ENCODE measurements at regions not wholly inside any gene's neighbourhood (a gene's known extent, or its start where the extent isn't known, plus 50 kb on each side); places are given as distances from the start of the nearest gene placed in this dataset.

DNA sequence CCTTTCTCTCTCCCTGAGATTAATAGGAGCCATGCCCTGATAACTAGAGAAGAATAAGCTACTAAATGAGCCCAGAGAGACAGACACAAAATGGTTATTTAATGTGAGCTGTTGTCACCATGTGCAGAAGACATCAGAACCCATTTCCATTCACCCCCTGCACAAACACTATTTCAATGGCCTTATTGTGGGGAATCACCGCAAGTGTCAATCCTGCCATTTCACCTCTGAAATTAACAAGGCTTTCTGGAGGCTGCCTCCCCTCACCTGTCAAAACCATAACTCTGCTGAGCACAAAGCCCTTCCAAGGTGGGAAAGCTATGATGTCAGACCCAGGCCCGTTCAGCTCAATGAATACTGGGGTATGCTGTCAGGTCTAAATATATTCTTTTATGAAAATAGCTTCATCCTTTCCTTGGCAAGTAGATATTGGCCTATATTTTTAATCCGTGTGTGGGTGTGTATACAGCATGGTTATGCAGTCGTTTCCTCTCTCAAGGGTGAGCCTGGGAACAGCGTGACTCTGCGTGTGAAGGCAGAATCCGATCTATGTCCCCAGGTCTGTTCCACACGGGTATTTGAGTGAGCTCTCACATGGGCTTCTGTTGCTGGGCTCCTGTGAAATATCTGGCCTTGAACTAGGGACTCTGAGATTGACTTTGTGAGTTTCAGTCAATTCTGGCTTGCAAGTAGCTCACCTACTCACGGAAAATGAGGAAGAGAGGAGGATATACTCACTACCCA lies 266.3 kb downstream of the FBXW7 start:
- no peak for DNase-seq

- DNase-seq: no peak
Measured at GRCh38 chr4:152267811-152268210, 268.1 kb downstream of the FBXW7 start.

- no peak for DNase-seq
Measured at GRCh38 chr4:152266831-152267480, 268.9 kb downstream of the FBXW7 start.

DNA sequence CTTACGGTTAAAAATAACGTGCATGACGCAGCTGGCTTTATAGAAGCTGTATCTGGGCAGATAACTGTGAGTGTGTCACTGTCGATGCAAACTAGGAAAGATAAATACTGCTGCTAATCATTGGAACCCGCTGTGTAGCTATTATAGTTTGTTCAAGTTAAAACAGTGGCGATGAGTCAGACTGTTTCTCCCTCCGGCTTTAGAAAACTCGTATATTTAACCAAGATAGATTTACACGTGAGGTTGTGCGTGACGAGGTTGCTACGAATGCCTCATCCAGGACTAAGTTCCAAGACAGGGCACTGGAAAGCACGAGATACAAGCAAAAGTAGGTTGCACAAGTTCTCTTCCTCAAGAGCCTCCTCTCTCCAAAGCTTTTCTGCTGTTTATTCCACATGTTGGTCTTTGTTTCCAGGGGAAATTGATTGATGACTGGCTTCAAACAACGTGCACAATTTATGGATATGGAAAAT lies 270.7 kb downstream of the FBXW7 start:
- no peak for DNase-seq

DNA sequence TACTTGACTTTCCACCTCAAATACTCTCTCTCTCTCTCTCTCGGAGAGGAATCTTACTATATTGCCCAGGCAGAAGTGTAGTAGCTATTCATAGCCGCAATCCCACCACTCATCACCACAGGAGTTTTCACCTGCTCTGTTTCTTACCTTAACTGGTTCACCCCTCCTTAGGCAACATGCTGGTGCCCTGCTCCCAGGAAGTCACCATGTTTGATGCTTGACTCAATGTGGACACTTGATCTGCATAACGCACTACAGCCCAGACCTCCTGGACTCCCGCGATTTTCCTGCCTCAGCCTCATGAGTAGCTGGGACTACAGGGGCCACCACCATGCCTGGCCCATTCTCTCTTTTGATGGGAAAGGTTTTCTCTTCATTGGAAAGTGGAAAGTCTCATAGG lies 271.8 kb downstream of the FBXW7 start:
- DNase-seq: no peak

GRCh38 chr4:152259866-152260265 lies 276.0 kb downstream of the FBXW7 start:
- no peak for DNase-seq

GRCh38 chr4:152258804-152259708 lies 276.8 kb downstream of the FBXW7 start:
- DNase-seq: no peak

DNA sequence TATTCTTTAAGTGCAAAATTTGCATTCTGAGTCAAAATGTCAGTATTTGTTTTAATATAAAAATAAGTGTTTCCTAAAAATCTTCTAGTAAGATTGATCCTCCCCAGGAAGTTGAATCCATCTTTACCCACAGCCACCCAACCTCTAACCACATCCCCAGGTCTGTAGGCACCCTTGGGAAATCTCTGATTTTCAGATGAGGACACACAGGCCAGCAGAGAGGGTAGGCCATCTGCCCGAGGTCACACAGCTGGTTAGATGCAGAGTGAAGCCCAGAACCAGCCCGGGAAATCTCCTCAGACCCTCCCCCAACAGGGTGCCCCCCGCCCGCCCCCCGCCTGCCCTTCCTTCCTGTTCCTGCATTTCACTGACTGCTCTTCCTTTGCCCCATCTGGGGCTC lies 277.5 kb downstream of the FBXW7 start:
- no peak for DNase-seq

- DNase-seq: no peak
Measured at GRCh38 chr4:152257601-152258066, 278.3 kb downstream of the FBXW7 start.

DNA sequence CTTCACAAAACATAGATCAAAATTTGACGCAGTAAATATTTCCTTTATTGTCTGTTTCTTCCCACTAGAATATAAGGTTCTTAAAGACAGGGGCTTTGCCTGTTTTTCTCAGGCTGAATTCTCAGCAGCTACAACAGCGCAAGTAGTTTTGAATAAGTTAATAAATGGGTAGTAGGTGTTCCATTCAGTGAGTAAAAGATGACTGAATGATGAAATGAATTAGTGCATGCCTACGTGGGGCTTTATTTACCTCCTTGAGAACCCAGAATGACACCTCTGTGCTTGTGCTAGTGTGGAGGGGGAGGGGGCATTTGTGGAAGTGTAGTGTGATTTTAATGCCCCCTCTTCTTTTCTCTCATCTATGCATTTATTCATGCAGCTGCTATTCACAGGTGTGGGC lies 278.9 kb downstream of the FBXW7 start:
- no peak for DNase-seq

- no peak for DNase-seq
Measured at GRCh38 chr4:152255437-152255836, 280.5 kb downstream of the FBXW7 start.

GRCh38 chr4:152248347-152248746 lies 287.5 kb downstream of the FBXW7 start:
- DNase-seq: no peak

GRCh38 chr4:152247271-152247975 lies 288.5 kb downstream of the FBXW7 start:
- DNase-seq: no peak

- DNase-seq: no peak
Measured at GRCh38 chr4:152246659-152247058, 289.2 kb downstream of the FBXW7 start.

GRCh38 chr4:152245680-152246079 lies 290.2 kb downstream of the FBXW7 start:
- no peak for DNase-seq

- no peak for DNase-seq
Measured at GRCh38 chr4:152244659-152245058, 291.2 kb downstream of the FBXW7 start.

DNA sequence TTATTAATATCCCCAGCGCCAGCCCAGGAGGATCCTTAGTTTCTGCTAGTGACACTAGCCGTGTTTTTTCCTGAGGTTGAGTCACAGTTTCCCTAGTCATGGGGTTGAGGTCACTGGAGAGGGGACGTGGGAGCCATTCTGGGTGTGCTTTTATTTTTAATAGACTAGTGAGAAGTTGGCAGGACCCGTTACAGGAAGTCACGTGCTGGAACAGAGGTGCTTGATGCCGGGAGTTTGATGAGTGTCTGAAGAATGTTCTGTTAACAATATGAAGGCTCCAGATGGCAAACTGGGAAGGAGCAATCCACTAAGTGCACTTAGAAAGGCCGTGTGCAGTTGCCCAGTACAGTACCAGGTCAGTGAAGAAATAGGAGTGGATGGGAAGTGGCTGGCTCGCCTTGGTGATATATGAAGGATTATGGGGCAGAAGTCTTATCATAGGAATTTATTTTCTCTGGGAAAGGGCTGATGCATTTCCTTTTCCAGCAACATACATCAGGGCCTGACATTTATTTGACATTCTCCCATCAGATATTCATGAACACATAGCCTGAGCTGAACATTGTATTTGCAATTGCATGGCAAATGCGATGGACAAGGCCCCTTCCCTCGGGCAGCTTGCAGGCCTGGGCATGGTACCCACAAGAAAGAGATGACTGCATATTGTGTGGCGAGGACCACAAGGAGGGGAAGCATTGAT lies 291.8 kb downstream of the FBXW7 start:
- DNase-seq: no peak

- no peak for DNase-seq
Measured at GRCh38 chr4:152243206-152243605, 292.7 kb downstream of the FBXW7 start.

GRCh38 chr4:152240232-152240631 lies 295.7 kb downstream of the FBXW7 start:
- no peak for DNase-seq

GRCh38 chr4:152239216-152239615 lies 296.7 kb downstream of the FBXW7 start:
- DNase-seq: no peak

GRCh38 chr4:152236519-152237056 lies 299.3 kb downstream of the FBXW7 start:
- no peak for DNase-seq

- DNase-seq: no peak
Measured at GRCh38 chr4:152235718-152236117, 300.2 kb downstream of the FBXW7 start.

All from SIG-M5 (cell line).